ENCODE measurements at regions not wholly inside any gene's neighbourhood (a gene's known extent, or its start where the extent isn't known, plus 50 kb on each side); places are given as distances from the start of the nearest gene placed in this dataset.

- TF ChIP-seq CREB1 (IDR thresholded peaks at IDR 0.05; ENCODE audit: low read depth) (no peak), ZNF274 (IDR thresholded peaks at IDR 0.05; ENCODE audit: insufficient read depth, insufficient read length) (no peak), ZNF592 (IDR thresholded peaks at IDR 0.05) (no peak), NR2F1 (conservative IDR thresholded peaks at IDR 0.05) (no peak), FOXM1 (IDR thresholded peaks at IDR 0.05; ENCODE audit: low read depth, low read length) (no peak), EP300 (IDR thresholded peaks at IDR 0.05; ENCODE audit: borderline replicate concordance in 1 of 2, control insufficient read depth in 1 of 2, low read depth in 2 of 2, low read length in 2 of 2) (no peak), SREBF2 (IDR thresholded peaks at IDR 0.05; ENCODE audit: low read length) (no peak)
- TF ChIP-seq, protein P1, sequence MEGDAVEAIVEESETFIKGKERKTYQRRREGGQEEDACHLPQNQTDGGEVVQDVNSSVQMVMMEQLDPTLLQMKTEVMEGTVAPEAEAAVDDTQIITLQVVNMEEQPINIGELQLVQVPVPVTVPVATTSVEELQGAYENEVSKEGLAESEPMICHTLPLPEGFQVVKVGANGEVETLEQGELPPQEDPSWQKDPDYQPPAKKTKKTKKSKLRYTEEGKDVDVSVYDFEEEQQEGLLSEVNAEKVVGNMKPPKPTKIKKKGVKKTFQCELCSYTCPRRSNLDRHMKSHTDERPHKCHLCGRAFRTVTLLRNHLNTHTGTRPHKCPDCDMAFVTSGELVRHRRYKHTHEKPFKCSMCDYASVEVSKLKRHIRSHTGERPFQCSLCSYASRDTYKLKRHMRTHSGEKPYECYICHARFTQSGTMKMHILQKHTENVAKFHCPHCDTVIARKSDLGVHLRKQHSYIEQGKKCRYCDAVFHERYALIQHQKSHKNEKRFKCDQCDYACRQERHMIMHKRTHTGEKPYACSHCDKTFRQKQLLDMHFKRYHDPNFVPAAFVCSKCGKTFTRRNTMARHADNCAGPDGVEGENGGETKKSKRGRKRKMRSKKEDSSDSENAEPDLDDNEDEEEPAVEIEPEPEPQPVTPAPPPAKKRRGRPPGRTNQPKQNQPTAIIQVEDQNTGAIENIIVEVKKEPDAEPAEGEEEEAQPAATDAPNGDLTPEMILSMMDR (IDR thresholded peaks at IDR 0.05 in 2 of 3, conservative IDR thresholded peaks at IDR 0.05 in 1 of 3; ENCODE audit: control insufficient read depth in 2 of 3, extremely low read depth in 1 of 3, insufficient read depth in 1 of 3, low read depth in 3 of 3, low read length in 3 of 3) = no peak
These were observed 74.3 kb upstream of the SERP2 start for GRCh38 chr13:44299152-44299943.

All from GM12878 (cell line).